Mucosa of descending colon (tissue), 3 donors: ENCODE measurements at regions not wholly inside any gene's neighbourhood (a gene's known extent, or its start where the extent isn't known, plus 50 kb on each side); places are given as distances from the start of the nearest gene placed in this dataset.

Experiments used
- ATAC-seq: fragments of 200-7000 bp; cut with Tn5 transposase; one replicate; pipeline ENCODE4 v1.9.1; 2020; ENCODE audit warnings: mild to moderate bottlenecking, moderate library complexity
- DNase-seq, 3 donors: peaks; one replicate each; pipeline ENCODE4 v3.0.0-alpha.2; 2020
- H3K36me3 ChIP-seq: fragments of 200-600 bp; one replicate; pipeline ENCODE4 v1.8.0; 2021; ENCODE audit warnings: low read depth, mild to moderate bottlenecking
- H3K4me1 ChIP-seq: fragments of 200-600 bp; one replicate; pipeline ENCODE4 v1.8.0; 2021; ENCODE audit warnings: low read depth, mild to moderate bottlenecking
- H3K4me3 ChIP-seq: fragments of 200-600 bp; one replicate; pipeline ENCODE4 v1.8.0; 2021; ENCODE audit warnings: mild to moderate bottlenecking
- H3K9me3 ChIP-seq: fragments of 200-600 bp; one replicate; pipeline ENCODE4 v1.8.0; 2021; ENCODE audit warnings: mild to moderate bottlenecking
- intact Hi-C, 2 donors: fragments of 100-400 bp; cut with DNase I in 1 of 2; cut with micrococcal nuclease in 1 of 2; formaldehyde crosslinking; loops; one replicate each; pipeline versions ENCODE4 v1.11.0 to v1.11.1; 2022; cut with DNase I, micrococcal nuclease
- TF ChIP-seq, protein P1 (sequence below): fragments of 200-600 bp; IDR thresholded peaks from one replicate; pipeline ENCODE4 v1.8.0; 2022; ENCODE audit warnings: antibody characterized with exemption, mild to moderate bottlenecking
- donor health status: DM: no; HTN: no; CAD: no; lungs with moderate emphysema.
- donor health status: DM: no; HTN: no; CAD: no.
- donor health status: DM: no; HTN: yes; CAD: no.

DNA sequence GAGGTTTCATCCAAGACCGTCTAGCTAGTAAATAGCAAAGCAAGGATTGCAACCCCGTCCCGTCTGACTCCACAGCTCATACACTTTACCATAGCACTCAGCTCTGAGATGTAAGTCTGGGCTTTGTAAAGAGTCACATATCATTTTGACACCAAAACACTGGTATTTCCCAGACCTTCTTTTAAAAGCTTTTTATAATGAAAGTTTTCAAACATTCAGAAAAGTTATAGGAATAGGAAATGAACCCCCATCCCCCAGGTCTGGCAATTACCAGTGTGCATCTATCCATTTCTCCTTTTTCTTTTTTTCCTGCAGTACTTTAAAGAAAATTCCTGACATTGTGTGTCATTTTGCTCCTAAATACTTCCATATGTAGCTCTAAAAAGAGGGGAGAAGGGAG, 183.6 kb upstream of the CCND2 start:
- TF ChIP-seq, protein P1, sequence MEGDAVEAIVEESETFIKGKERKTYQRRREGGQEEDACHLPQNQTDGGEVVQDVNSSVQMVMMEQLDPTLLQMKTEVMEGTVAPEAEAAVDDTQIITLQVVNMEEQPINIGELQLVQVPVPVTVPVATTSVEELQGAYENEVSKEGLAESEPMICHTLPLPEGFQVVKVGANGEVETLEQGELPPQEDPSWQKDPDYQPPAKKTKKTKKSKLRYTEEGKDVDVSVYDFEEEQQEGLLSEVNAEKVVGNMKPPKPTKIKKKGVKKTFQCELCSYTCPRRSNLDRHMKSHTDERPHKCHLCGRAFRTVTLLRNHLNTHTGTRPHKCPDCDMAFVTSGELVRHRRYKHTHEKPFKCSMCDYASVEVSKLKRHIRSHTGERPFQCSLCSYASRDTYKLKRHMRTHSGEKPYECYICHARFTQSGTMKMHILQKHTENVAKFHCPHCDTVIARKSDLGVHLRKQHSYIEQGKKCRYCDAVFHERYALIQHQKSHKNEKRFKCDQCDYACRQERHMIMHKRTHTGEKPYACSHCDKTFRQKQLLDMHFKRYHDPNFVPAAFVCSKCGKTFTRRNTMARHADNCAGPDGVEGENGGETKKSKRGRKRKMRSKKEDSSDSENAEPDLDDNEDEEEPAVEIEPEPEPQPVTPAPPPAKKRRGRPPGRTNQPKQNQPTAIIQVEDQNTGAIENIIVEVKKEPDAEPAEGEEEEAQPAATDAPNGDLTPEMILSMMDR: no peak
- no peaks in the 10 kb centered on the region for H3K4me1 ChIP-seq
- no peaks in the 10 kb centered on the region for H3K36me3 ChIP-seq
- no peaks in the 10 kb centered on the region for H3K9me3 ChIP-seq
- DNase-seq: no peak
- intact Hi-C loops: no loop called here
- H3K4me3 ChIP-seq: no peak overlapping the region
- no peak for ATAC-seq

DNA sequence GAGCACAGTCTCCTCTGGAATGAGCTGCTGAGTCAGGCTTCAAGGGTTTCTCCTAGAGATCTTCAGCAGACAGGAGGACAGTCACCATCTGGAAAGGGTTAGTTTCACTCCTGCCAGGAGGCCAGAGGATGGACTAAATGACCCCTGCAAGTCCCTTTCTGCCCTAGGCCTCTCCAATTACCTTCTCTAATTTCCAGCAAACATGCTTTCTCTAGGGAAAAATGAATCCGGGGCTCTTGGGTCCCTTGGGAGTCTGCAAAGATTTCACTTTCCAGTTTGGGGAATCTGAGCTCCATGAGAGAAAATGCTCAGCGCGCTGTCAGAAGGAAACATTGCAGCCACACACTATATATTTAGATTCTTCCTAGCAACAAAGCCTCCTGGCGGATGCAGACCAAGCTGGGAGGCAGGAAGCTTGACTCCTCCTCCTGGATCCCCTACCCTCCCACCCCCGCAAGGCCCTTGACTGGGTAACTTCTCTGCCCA, 184.4 kb upstream of the CCND2 start:
- DNase-seq: no peak
- ATAC-seq: no peak
- intact Hi-C loops: no loop called here
- H3K36me3 ChIP-seq: no peaks in the 10 kb centered on the region
- TF ChIP-seq, protein P1: no peak
- no peaks in the 10 kb centered on the region for H3K9me3 ChIP-seq
- H3K4me3 ChIP-seq: no peak overlapping the region
- no peaks in the 10 kb centered on the region for H3K4me1 ChIP-seq

DNA sequence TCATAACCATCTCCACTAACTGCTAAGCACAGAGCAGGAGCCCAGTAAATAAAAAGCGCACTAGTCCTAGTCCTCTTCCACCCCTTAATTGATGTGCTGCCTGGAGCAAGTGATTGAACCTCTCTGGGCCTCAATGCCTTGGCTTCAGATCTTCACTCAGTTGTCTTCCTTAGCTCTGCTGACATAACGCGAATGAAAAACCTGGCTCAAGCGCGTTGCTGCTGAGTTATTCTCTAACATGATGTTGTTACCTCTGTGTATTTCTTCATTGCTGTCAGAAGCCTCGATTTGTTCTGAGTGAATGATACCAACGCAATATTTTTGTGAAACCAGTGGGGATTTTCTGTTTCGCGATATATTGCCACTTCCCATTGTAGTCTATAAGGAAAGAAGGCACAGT, 185.1 kb upstream of the CCND2 start:
- Histone ChIP-seq H3K4me1 (no peaks in the 10 kb centered on the region), H3K4me3 (no peak overlapping the region), H3K9me3 (no peaks in the 10 kb centered on the region), H3K36me3 (no peaks in the 10 kb centered on the region)
- TF ChIP-seq, protein P1: no peak
- no peak for ATAC-seq
- no peak for DNase-seq
- intact Hi-C loops: no loop called here

DNA sequence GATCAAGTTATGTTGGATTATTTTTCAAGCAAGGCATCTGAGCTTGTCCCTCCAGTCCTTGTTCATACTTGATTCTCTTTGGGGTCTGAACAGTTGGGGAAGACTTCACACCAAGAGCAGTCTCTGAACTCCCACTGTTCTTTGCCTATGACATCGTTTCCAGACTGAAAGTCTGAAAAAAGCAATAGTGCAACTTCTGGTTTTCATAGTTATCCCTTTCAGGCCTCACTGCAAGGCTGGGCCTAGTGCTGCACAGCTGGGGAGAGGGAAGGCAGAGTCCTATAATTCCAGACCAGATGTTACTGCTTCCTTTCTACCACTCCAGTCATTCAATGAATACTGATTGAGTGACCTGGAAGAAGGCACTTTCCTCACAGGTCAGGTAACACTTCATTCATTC, 187.1 kb upstream of the CCND2 start:
- DNase-seq: no peak
- ATAC-seq: no peak
- Histone ChIP-seq H3K4me1 (no peaks in the 10 kb centered on the region), H3K36me3 (no peaks in the 10 kb centered on the region), H3K4me3 (no peak overlapping the region), H3K9me3 (no peaks in the 10 kb centered on the region)
- TF ChIP-seq, protein P1: no peak
- intact Hi-C loops: no loop called here

DNA sequence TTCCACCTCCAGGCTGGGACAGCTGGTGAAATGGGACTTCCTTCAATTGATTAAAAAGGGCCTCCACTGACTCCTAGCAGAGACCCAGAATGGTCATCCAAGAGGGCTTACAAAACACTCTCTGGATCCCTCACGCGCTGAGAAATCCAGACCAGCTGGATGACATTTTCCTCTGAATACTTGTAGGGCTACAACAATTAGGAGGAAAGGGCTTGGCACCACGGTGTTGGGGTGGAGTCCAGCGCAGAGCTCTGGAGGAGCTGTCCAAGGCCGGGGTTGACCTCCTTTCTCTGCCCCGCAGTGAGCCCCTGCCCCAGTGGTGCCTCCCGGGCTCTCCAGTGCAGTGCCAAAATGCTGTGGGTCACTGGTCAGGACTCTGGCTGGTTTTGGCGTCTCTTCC, 189.0 kb upstream of the CCND2 start:
- Histone ChIP-seq H3K36me3 (no peaks in the 10 kb centered on the region), H3K4me1 (no peaks in the 10 kb centered on the region), H3K9me3 (no peaks in the 10 kb centered on the region), H3K4me3 (no peak overlapping the region)
- ATAC-seq (no peak), DNase-seq (no peak)
- intact Hi-C loops: no loop called here
- TF ChIP-seq, protein P1: no peak

DNA sequence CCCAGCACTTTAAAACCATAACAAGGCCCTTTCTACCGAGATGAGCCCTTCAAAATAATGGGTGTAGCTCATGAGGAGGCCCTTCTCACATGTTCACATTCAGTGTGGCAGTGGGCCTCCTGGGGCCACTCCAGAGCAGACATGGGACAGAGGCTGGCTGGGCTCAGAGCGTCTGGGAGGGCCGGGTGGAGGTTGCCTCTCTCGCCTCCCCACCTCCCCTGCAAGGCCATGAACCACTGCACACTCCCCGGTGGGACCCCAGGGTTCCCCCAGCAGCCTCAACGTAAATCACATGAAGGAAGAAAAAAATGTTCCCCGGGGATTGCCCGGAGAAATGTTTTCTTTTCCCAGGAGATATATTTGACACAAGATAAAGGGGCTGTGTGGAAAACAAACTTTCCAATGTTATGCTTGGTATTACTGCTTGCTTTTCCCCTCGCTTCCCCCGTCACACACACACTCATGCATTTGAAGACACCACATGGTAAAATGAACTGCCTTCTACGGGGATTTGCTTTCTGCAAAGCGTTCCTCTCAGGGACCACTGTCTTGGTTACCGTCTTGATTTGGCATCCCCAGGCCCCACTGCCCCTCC, 190.7 kb upstream of the CCND2 start:
- Histone ChIP-seq H3K4me1 (no peaks in the 10 kb centered on the region), H3K9me3 (no peaks in the 10 kb centered on the region), H3K36me3 (no peaks in the 10 kb centered on the region), H3K4me3 (no peak overlapping the region)
- TF ChIP-seq, protein P1: no peak
- DNase-seq (no peak), ATAC-seq (no peak)
- intact Hi-C loops: no loop called here
